ENCODE measurements at regions not wholly inside any gene's neighbourhood (a gene's known extent, or its start where the extent isn't known, plus 50 kb on each side); places are given as distances from the start of the nearest gene placed in this dataset.

DNA sequence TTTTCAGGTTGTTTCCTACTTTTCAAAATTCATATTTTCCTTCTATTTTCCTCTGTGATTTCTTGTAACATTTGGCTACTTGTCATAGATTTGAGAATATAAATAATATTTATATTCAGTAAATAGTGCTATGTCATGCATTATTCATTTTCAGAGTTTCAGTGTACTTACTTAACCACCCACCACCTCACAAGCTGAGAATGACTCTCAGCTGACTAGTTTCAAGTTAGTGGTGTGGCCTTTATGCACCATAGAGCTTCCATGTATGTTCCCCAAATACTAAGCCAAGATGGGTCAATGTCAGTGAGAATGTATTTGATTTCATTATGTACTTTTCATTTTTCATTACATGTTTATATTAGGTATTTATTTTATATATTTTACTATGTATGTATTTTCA, 56.9 kb upstream of the RGS1 start:
- TF ChIP-seq, protein P1, sequence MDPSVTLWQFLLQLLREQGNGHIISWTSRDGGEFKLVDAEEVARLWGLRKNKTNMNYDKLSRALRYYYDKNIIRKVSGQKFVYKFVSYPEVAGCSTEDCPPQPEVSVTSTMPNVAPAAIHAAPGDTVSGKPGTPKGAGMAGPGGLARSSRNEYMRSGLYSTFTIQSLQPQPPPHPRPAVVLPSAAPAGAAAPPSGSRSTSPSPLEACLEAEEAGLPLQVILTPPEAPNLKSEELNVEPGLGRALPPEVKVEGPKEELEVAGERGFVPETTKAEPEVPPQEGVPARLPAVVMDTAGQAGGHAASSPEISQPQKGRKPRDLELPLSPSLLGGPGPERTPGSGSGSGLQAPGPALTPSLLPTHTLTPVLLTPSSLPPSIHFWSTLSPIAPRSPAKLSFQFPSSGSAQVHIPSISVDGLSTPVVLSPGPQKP (IDR thresholded peaks at IDR 0.05; ENCODE audit: low read depth, low read length) = no peak
- TF ChIP-seq, protein P2, sequence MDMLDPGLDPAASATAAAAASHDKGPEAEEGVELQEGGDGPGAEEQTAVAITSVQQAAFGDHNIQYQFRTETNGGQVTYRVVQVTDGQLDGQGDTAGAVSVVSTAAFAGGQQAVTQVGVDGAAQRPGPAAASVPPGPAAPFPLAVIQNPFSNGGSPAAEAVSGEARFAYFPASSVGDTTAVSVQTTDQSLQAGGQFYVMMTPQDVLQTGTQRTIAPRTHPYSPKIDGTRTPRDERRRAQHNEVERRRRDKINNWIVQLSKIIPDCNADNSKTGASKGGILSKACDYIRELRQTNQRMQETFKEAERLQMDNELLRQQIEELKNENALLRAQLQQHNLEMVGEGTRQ (IDR thresholded peaks at IDR 0.05; ENCODE audit: borderline replicate concordance, low read depth, low read length) = no peak
- TF ChIP-seq JUNB (IDR thresholded peaks at IDR 0.05) (peak; percentile 95), ZNF274 (IDR thresholded peaks at IDR 0.05; ENCODE audit: insufficient read depth, insufficient read length) (no peak), JUND (IDR thresholded peaks at IDR 0.05; ENCODE audit: low read depth, low read length) (peak; percentile 64; the same call in 1 of the 2 replicates), NFYB (IDR thresholded peaks at IDR 0.05; ENCODE audit: insufficient read depth, low read depth, low read length) (no peak)
- TF ChIP-seq, protein P3, sequence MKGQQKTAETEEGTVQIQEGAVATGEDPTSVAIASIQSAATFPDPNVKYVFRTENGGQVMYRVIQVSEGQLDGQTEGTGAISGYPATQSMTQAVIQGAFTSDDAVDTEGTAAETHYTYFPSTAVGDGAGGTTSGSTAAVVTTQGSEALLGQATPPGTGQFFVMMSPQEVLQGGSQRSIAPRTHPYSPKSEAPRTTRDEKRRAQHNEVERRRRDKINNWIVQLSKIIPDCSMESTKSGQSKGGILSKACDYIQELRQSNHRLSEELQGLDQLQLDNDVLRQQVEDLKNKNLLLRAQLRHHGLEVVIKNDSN (IDR thresholded peaks at IDR 0.05; ENCODE audit: borderline replicate concordance, extremely low read length, insufficient read depth, low read depth, low read length) = no peak
- TF ChIP-seq, protein P4, sequence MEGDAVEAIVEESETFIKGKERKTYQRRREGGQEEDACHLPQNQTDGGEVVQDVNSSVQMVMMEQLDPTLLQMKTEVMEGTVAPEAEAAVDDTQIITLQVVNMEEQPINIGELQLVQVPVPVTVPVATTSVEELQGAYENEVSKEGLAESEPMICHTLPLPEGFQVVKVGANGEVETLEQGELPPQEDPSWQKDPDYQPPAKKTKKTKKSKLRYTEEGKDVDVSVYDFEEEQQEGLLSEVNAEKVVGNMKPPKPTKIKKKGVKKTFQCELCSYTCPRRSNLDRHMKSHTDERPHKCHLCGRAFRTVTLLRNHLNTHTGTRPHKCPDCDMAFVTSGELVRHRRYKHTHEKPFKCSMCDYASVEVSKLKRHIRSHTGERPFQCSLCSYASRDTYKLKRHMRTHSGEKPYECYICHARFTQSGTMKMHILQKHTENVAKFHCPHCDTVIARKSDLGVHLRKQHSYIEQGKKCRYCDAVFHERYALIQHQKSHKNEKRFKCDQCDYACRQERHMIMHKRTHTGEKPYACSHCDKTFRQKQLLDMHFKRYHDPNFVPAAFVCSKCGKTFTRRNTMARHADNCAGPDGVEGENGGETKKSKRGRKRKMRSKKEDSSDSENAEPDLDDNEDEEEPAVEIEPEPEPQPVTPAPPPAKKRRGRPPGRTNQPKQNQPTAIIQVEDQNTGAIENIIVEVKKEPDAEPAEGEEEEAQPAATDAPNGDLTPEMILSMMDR (IDR thresholded peaks at IDR 0.05 in 2 of 3, conservative IDR thresholded peaks at IDR 0.05 in 1 of 3; ENCODE audit: control insufficient read depth in 2 of 3, extremely low read depth in 1 of 3, insufficient read depth in 1 of 3, low read depth in 3 of 3, low read length in 3 of 3) = no peak
- TF ChIP-seq, protein P5, sequence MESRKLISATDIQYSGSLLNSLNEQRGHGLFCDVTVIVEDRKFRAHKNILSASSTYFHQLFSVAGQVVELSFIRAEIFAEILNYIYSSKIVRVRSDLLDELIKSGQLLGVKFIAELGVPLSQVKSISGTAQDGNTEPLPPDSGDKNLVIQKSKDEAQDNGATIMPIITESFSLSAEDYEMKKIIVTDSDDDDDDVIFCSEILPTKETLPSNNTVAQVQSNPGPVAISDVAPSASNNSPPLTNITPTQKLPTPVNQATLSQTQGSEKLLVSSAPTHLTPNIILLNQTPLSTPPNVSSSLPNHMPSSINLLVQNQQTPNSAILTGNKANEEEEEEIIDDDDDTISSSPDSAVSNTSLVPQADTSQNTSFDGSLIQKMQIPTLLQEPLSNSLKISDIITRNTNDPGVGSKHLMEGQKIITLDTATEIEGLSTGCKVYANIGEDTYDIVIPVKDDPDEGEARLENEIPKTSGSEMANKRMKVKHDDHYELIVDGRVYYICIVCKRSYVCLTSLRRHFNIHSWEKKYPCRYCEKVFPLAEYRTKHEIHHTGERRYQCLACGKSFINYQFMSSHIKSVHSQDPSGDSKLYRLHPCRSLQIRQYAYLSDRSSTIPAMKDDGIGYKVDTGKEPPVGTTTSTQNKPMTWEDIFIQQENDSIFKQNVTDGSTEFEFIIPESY (IDR thresholded peaks at IDR 0.05) = no peak
